ENCODE measurements at regions not wholly inside any gene's neighbourhood (a gene's known extent, or its start where the extent isn't known, plus 50 kb on each side); places are given as distances from the start of the nearest gene placed in this dataset.
"Not testable (repeated sequence)": the region's sequence is repeated elsewhere in the genome, so short reads cannot be mapped to it uniquely, and the experiment has no call there.

- H3K36me3 ChIP-seq (ENCODE audit: control insufficient read depth in 4 of 4, insufficient read depth in 3 of 4, low read depth in 1 of 4, low read length in 3 of 4); DNase-seq (ENCODE audit: low spot score); H3K27ac ChIP-seq (ENCODE audit: low read depth in 1 of 2, low read length in 2 of 2); H3K4me3 ChIP-seq (ENCODE audit: low read depth in 1 of 3, low read length in 3 of 3); H3K27me3 ChIP-seq (ENCODE audit: control insufficient read depth in 4 of 4, insufficient read depth in 4 of 4, low read length in 3 of 4); H3K9ac ChIP-seq (ENCODE audit: low read depth in 1 of 2, low read length in 2 of 2); H3K4me1 ChIP-seq (ENCODE audit: control insufficient read depth in 4 of 4, insufficient read depth in 4 of 4, low read length in 3 of 4); H3K9me3 ChIP-seq (ENCODE audit: control insufficient read depth in 4 of 4, low read length in 3 of 4): not testable (repeated sequence)
- WGBS, result 76% methylated on average over 9 of the region's 9 CpGs
These were observed 822.1 kb downstream of the KCNMA1 start for GRCh38 chr10:76815505-76815904.

- H3K9ac ChIP-seq (ENCODE audit: low read depth in 1 of 2, low read length in 2 of 2), result no peak overlapping the region
These were observed 826.2 kb downstream of the KCNMA1 start for GRCh38 chr10:76811430-76811829.

DNA sequence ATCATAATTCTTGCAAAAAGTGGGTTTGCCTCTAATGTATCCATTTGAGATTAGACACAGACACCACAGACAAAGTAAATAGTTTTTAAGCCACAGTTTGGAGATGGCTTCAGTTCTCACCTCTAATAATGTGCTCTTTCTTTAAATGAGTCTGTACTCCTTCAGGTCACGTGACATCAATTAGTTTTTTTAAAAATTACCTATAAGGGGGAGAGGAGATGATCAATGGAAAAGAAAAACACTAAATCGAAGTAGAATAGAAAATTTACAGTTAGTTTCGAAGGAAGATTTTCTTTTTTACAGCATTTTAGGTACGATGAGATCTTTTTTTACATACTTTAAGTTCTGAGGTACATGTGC lies 849.2 kb downstream of the KCNMA1 start:
- TF ChIP-seq, protein P1, sequence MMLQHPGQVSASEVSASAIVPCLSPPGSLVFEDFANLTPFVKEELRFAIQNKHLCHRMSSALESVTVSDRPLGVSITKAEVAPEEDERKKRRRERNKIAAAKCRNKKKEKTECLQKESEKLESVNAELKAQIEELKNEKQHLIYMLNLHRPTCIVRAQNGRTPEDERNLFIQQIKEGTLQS (IDR thresholded peaks at IDR 0.05), result no peak
- TF ChIP-seq SP1 (IDR thresholded peaks at IDR 0.05) (no peak), NR2F2 (IDR thresholded peaks at IDR 0.05) (no peak), FOXA1 (IDR thresholded peaks at IDR 0.05) (no peak), RXRA (IDR thresholded peaks at IDR 0.05) (no peak), EGR1 (IDR thresholded peaks at IDR 0.05; ENCODE audit: low read depth in 2 of 2) (no peak), FOXA2 (IDR thresholded peaks at IDR 0.05) (no peak), RAD21 (IDR thresholded peaks at IDR 0.05) (no peak)
- peaks cover 0 to 4% (median 0%) of the 10 kb centered on the region in 4 donors for H3K27me3 ChIP-seq (ENCODE audit: control insufficient read depth in 4 of 4, insufficient read depth in 4 of 4, low read length in 3 of 4)
- no peak overlapping the region for H3K27ac ChIP-seq (ENCODE audit: low read depth in 1 of 2, low read length in 2 of 2)
- WGBS, result 61% methylated on average over 4 of the region's 4 CpGs
- no peaks in the 10 kb centered on the region for H3K4me1 ChIP-seq (ENCODE audit: control insufficient read depth in 4 of 4, insufficient read depth in 4 of 4, low read length in 3 of 4)
- DNase-seq (ENCODE audit: low spot score), result no peak
- no peak overlapping the region for H3K9ac ChIP-seq (ENCODE audit: low read depth in 1 of 2, low read length in 2 of 2)
- no peaks in the 10 kb centered on the region for H3K9me3 ChIP-seq (ENCODE audit: control insufficient read depth in 4 of 4, low read length in 3 of 4)
- no peak overlapping the region for H3K4me3 ChIP-seq (ENCODE audit: low read depth in 1 of 3, low read length in 3 of 3)
- no peaks in the 10 kb centered on the region for H3K36me3 ChIP-seq (ENCODE audit: control insufficient read depth in 4 of 4, insufficient read depth in 3 of 4, low read depth in 1 of 4, low read length in 3 of 4)

More at GRCh38 chr10:76811430-76811829, 826.2 kb downstream of the KCNMA1 start:
- Histone ChIP-seq H3K27me3 (ENCODE audit: control insufficient read depth in 4 of 4, insufficient read depth in 4 of 4, low read length in 3 of 4) (peaks cover 0 to 3% (median 0%) of the 10 kb centered on the region in 4 donors), H3K9me3 (ENCODE audit: control insufficient read depth in 4 of 4, low read length in 3 of 4) (peaks cover 0 to 2% (median 0%) of the 10 kb centered on the region in 4 donors), H3K4me1 (ENCODE audit: control insufficient read depth in 4 of 4, insufficient read depth in 4 of 4, low read length in 3 of 4) (no peaks in the 10 kb centered on the region), H3K4me3 (ENCODE audit: low read depth in 1 of 3, low read length in 3 of 3) (no peak overlapping the region), H3K27ac (ENCODE audit: low read depth in 1 of 2, low read length in 2 of 2) (no peak overlapping the region), H3K36me3 (ENCODE audit: control insufficient read depth in 4 of 4, insufficient read depth in 3 of 4, low read depth in 1 of 4, low read length in 3 of 4) (no peaks in the 10 kb centered on the region)
- DNase-seq (ENCODE audit: low spot score), result no peak
- TF ChIP-seq EGR1 (IDR thresholded peaks at IDR 0.05; ENCODE audit: low read depth in 2 of 2), result no peak
- TF ChIP-seq HNF4A (conservative IDR thresholded peaks at IDR 0.05), result no peak
- no peak for TF ChIP-seq RAD21 (IDR thresholded peaks at IDR 0.05)

- Histone ChIP-seq H3K27me3 (ENCODE audit: control insufficient read depth in 4 of 4, insufficient read depth in 4 of 4, low read length in 3 of 4) (peaks cover 0 to 4% (median 0%) of the 10 kb centered on the region in 4 donors), H3K4me1 (ENCODE audit: control insufficient read depth in 4 of 4, insufficient read depth in 4 of 4, low read length in 3 of 4) (no peaks in the 10 kb centered on the region), H3K36me3 (ENCODE audit: control insufficient read depth in 4 of 4, insufficient read depth in 3 of 4, low read depth in 1 of 4, low read length in 3 of 4) (no peaks in the 10 kb centered on the region), H3K27ac (ENCODE audit: low read depth in 1 of 2, low read length in 2 of 2) (no peak overlapping the region), H3K4me3 (ENCODE audit: low read depth in 1 of 3, low read length in 3 of 3) (no peak overlapping the region), H3K9ac (ENCODE audit: low read depth in 1 of 2, low read length in 2 of 2) (no peak overlapping the region), H3K9me3 (ENCODE audit: control insufficient read depth in 4 of 4, low read length in 3 of 4) (no peaks in the 10 kb centered on the region)
- no peak for TF ChIP-seq RXRA (IDR thresholded peaks at IDR 0.05)
- TF ChIP-seq YY1 (IDR thresholded peaks at IDR 0.05), result no peak
- no peak for TF ChIP-seq NR2F2 (IDR thresholded peaks at IDR 0.05)
- no peak for TF ChIP-seq SP1 (IDR thresholded peaks at IDR 0.05)
- TF ChIP-seq HNF4A (conservative IDR thresholded peaks at IDR 0.05), result no peak
- no peak for TF ChIP-seq TAF1 (conservative IDR thresholded peaks at IDR 0.05)
- TF ChIP-seq HNF4G (IDR thresholded peaks at IDR 0.05), result no peak
- TF ChIP-seq GABPA (IDR thresholded peaks at IDR 0.05 in 1 of 2, conservative IDR thresholded peaks at IDR 0.05 in 1 of 2), result no peak
- no peak for TF ChIP-seq RAD21 (IDR thresholded peaks at IDR 0.05)
- 88% methylated on average over 3 of the region's 3 CpGs for WGBS
- no peak for DNase-seq (ENCODE audit: low spot score)
These were observed 849.7 kb downstream of the KCNMA1 start for GRCh38 chr10:76787746-76788451.
